Esophagus squamous epithelium (tissue), 5 donors: ENCODE measurements at regions not wholly inside any gene's neighbourhood (a gene's known extent, or its start where the extent isn't known, plus 50 kb on each side); places are given as distances from the start of the nearest gene placed in this dataset.

Source experiments
- DNase-seq: peaks from one replicate; lab custom pipeline; 2025; lab: John Stamatoyannopoulos, UW
- H3K27ac ChIP-seq, 4 donors: fragments of 200-600 bp; sonication (generic); one replicate each; pipeline ENCODE4 v1.5.1; 2016 to 2019; ENCODE audit warnings: mild to moderate bottlenecking in 1 of 4
- H3K27me3 ChIP-seq, 4 donors: fragments of 200-600 bp; sonication (generic); 1 replicate in 3 of 4; 2 replicates in 1 of 4; pipeline versions ENCODE4 v1.5.1 to v1.6.0; 2017 to 2021; ENCODE audit warnings: antibody characterized with exemption in 1 of 4
- H3K36me3 ChIP-seq, 3 donors: fragments of 200-600 bp; sonication (generic); one replicate each; pipeline ENCODE4 v1.5.1; 2016 to 2019
- H3K4me1 ChIP-seq, 3 donors: fragments of 200-600 bp; sonication (generic); one replicate each; pipeline ENCODE4 v1.5.1; 2017 to 2019
- H3K4me3 ChIP-seq, 4 donors: fragments of 200-600 bp; sonication (generic); 1 replicate in 3 of 4; 2 replicates in 1 of 4; pipeline ENCODE4 v1.5.1; 2016 to 2019; ENCODE audit warnings: mild to moderate bottlenecking in 2 of 4, moderate library complexity in 1 of 4
- H3K9me3 ChIP-seq, 3 donors: fragments of 200-600 bp; sonication (generic); one replicate each; pipeline ENCODE4 v1.5.1; 2016 to 2019
- CTCF ChIP-seq, 6 experiments: fragments of 450-650 bp in 4 of 6; fragments of 200-600 bp in 2 of 6; sonication (generic) in 2 of 6; IDR thresholded peaks; one replicate each; pipeline ENCODE4 v1.5.1; 2016 to 2019; ENCODE audit warnings: antibody characterized with exemption in 6 of 6, mild to moderate bottlenecking in 4 of 6, moderate library complexity in 4 of 6
- POLR2A ChIP-seq, 4 donors: fragments of 450-650 bp; IDR thresholded peaks; one replicate each; pipeline ENCODE4 v1.6.1; 2017; ENCODE audit warnings: antibody characterized with exemption in 4 of 4, mild to moderate bottlenecking in 4 of 4, moderate library complexity in 3 of 4
- WGBS, 2 donors: methylation state at CpG; one replicate each; pipeline ENCODE4 v1.1.5; 2018; 5-methylcytosine and 5-hydroxymethylcytosine counted together
- intact Hi-C: fragments of 100-400 bp; cut with DNase I; formaldehyde crosslinking; loops from one replicate; pipeline ENCODE4 v1.15.0; 2022
- donor health status: DM: yes; HTN: yes; CAD: no.

GRCh38 chr12:33734871-33735270 is 287.4 kb upstream of the ALG10 start:
- WGBS, 2 donors: 70 to 75% methylated on average over 2 of the region's 2 CpGs

GRCh38 chr12:33752854-33753253 is 269.4 kb upstream of the ALG10 start:
- TF ChIP-seq CTCF (IDR thresholded peaks at IDR 0.05) (no peak), POLR2A (IDR thresholded peaks at IDR 0.05) (no peak)
- 31 to 33% methylated on average over 1 of the region's 1 CpG for WGBS, 2 donors
- intact Hi-C loops: no loop called here
- H3K27ac ChIP-seq: no peak overlapping the region
- H3K27me3 ChIP-seq: no peaks in the 10 kb centered on the region
- H3K36me3 ChIP-seq: no peaks in the 10 kb centered on the region
- DNase-seq: no peak
- no peaks in the 10 kb centered on the region for H3K4me1 ChIP-seq
- no peaks in the 10 kb centered on the region for H3K9me3 ChIP-seq
- H3K4me3 ChIP-seq: no peak overlapping the region

More at GRCh38 chr12:33734871-33735270, 287.4 kb upstream of the ALG10 start:
- no peak overlapping the region for H3K27ac ChIP-seq
- DNase-seq: no peak
- no peaks in the 10 kb centered on the region for H3K36me3 ChIP-seq
- no peak overlapping the region for H3K4me3 ChIP-seq
- no peaks in the 10 kb centered on the region for H3K27me3 ChIP-seq
- no peaks in the 10 kb centered on the region for H3K9me3 ChIP-seq
- intact Hi-C loops: no loop called here
- TF ChIP-seq CTCF (IDR thresholded peaks at IDR 0.05) (no peak), POLR2A (IDR thresholded peaks at IDR 0.05) (no peak)
- no peaks in the 10 kb centered on the region for H3K4me1 ChIP-seq

GRCh38 chr12:33757701-33758100 is 264.6 kb upstream of the ALG10 start:
- H3K36me3 ChIP-seq: no peaks in the 10 kb centered on the region
- no peaks in the 10 kb centered on the region for H3K27me3 ChIP-seq
- no peak for TF ChIP-seq CTCF (IDR thresholded peaks at IDR 0.05)
- TF ChIP-seq POLR2A (IDR thresholded peaks at IDR 0.05): no peak
- H3K4me3 ChIP-seq: no peak overlapping the region
- no peak overlapping the region for H3K27ac ChIP-seq
- 64 to 83% methylated on average over 2 to 3 of the region's 3 CpGs for WGBS, 2 donors
- intact Hi-C loops: no loop called here
- no peak for DNase-seq
- H3K4me1 ChIP-seq: no peaks in the 10 kb centered on the region
- no peaks in the 10 kb centered on the region for H3K9me3 ChIP-seq

- no peaks in the 10 kb centered on the region for H3K36me3 ChIP-seq
- H3K27me3 ChIP-seq: no peaks in the 10 kb centered on the region
- 37 to 88% methylated on average over 1 to 2 of the region's 2 CpGs for WGBS, 2 donors
- intact Hi-C loops: no loop called here
- H3K9me3 ChIP-seq: no peaks in the 10 kb centered on the region
- H3K4me1 ChIP-seq: no peaks in the 10 kb centered on the region
- TF ChIP-seq POLR2A (IDR thresholded peaks at IDR 0.05) (no peak), CTCF (IDR thresholded peaks at IDR 0.05) (no peak)
- H3K27ac ChIP-seq: no peak overlapping the region
- H3K4me3 ChIP-seq: no peak overlapping the region
- no peak for DNase-seq
These were observed 263.0 kb upstream of the ALG10 start for GRCh38 chr12:33759279-33759678.

- DNase-seq: no peak
- H3K27me3 ChIP-seq: no peaks in the 10 kb centered on the region
- H3K9me3 ChIP-seq: no peaks in the 10 kb centered on the region
- intact Hi-C loops: no loop called here
- H3K36me3 ChIP-seq: no peaks in the 10 kb centered on the region
- no peak for TF ChIP-seq POLR2A (IDR thresholded peaks at IDR 0.05)
- no peak for TF ChIP-seq CTCF (IDR thresholded peaks at IDR 0.05)
- WGBS, 2 donors: 57 to 73% methylated on average over 4 of the region's 4 CpGs
- no peaks in the 10 kb centered on the region for H3K4me1 ChIP-seq
- no peak overlapping the region for H3K4me3 ChIP-seq
- H3K27ac ChIP-seq: no peak overlapping the region
These were observed 259.0 kb upstream of the ALG10 start for GRCh38 chr12:33763331-33763730.
